ENCODE measurements at regions not wholly inside any gene's neighbourhood (a gene's known extent, or its start where the extent isn't known, plus 50 kb on each side); places are given as distances from the start of the nearest gene placed in this dataset.
"Not testable (repeated sequence)": the region's sequence is repeated elsewhere in the genome, so short reads cannot be mapped to it uniquely, and the experiment has no call there.

- no peaks in the 10 kb centered on the region for H3K36me3 ChIP-seq (ENCODE audit: insufficient read depth, low read length)
- no peak overlapping the region for H3K4me3 ChIP-seq (ENCODE audit: low read length)
- no peaks in the 10 kb centered on the region for H3K9me3 ChIP-seq (ENCODE audit: insufficient read depth, low read depth, low read length)
- 100% methylated on average over 1 of the region's 1 CpG for WGBS
- H3K4me1 ChIP-seq (ENCODE audit: insufficient read depth, low read length), result peaks cover 15% of the 10 kb centered on the region
- no peak overlapping the region for H3K27ac ChIP-seq (ENCODE audit: low read depth, low read length)
- no peaks in the 10 kb centered on the region for H3K27me3 ChIP-seq (ENCODE audit: insufficient read depth, low read length)
- H3K9ac ChIP-seq (ENCODE audit: low read depth, low read length), result no peak overlapping the region
These were observed 68.7 kb downstream of the MEPE start for GRCh38 chr4:87901422-87901992.

GRCh38 chr4:87904639-87905160 lies 70.8 kb upstream of the SPP1 start:
- Histone ChIP-seq H3K4me1 (ENCODE audit: insufficient read depth, low read length) (peaks cover 11% of the 10 kb centered on the region), H3K9ac (ENCODE audit: low read depth, low read length) (no peak overlapping the region), H3K4me3 (ENCODE audit: low read length) (no peak overlapping the region), H3K36me3 (ENCODE audit: insufficient read depth, low read length) (no peaks in the 10 kb centered on the region), H3K27ac (ENCODE audit: low read depth, low read length) (no peak overlapping the region), H3K27me3 (ENCODE audit: insufficient read depth, low read length) (no peaks in the 10 kb centered on the region), H3K9me3 (ENCODE audit: insufficient read depth, low read depth, low read length) (no peaks in the 10 kb centered on the region)
- WGBS, result 89% methylated on average over 6 of the region's 6 CpGs

- 86% methylated on average over 1 of the region's 1 CpG for WGBS
- Histone ChIP-seq H3K4me1 (ENCODE audit: insufficient read depth, low read length) (peaks cover 43% of the 10 kb centered on the region), H3K27me3 (ENCODE audit: insufficient read depth, low read length) (no peaks in the 10 kb centered on the region), H3K9ac (ENCODE audit: low read depth, low read length) (no peak overlapping the region), H3K9me3 (ENCODE audit: insufficient read depth, low read depth, low read length) (no peaks in the 10 kb centered on the region), H3K4me3 (ENCODE audit: low read length) (no peak overlapping the region), H3K36me3 (ENCODE audit: insufficient read depth, low read length) (no peaks in the 10 kb centered on the region), H3K27ac (ENCODE audit: low read depth, low read length) (no peak overlapping the region)
These were observed 67.2 kb upstream of the SPP1 start for GRCh38 chr4:87908336-87908735.

- H3K4me1 ChIP-seq (ENCODE audit: insufficient read depth, low read length), result peaks cover 47% of the 10 kb centered on the region
- no peaks in the 10 kb centered on the region for H3K36me3 ChIP-seq (ENCODE audit: insufficient read depth, low read length)
- 0 out of 2 replicates have a peak overlapping the region, but pooled peaks have one; percentile 5 for H3K27ac ChIP-seq (ENCODE audit: low read depth, low read length)
- no peak overlapping the region for H3K4me3 ChIP-seq (ENCODE audit: low read length)
- H3K27me3 ChIP-seq (ENCODE audit: insufficient read depth, low read length), result no peaks in the 10 kb centered on the region
- H3K9me3 ChIP-seq (ENCODE audit: insufficient read depth, low read depth, low read length), result no peaks in the 10 kb centered on the region
- 64% methylated on average over 5 of the region's 5 CpGs for WGBS
- no peak overlapping the region for H3K9ac ChIP-seq (ENCODE audit: low read depth, low read length)
These were observed 64.7 kb upstream of the SPP1 start for GRCh38 chr4:87910795-87911194.

- Histone ChIP-seq H3K4me3 (ENCODE audit: low read length) (no peak overlapping the region), H3K9me3 (ENCODE audit: insufficient read depth, low read depth, low read length) (no peaks in the 10 kb centered on the region), H3K36me3 (ENCODE audit: insufficient read depth, low read length) (no peaks in the 10 kb centered on the region), H3K27ac (ENCODE audit: low read depth, low read length) (0 out of 2 replicates have a peak overlapping the region, but pooled peaks have one; percentile 5), H3K4me1 (ENCODE audit: insufficient read depth, low read length) (peaks cover 48% of the 10 kb centered on the region), H3K9ac (ENCODE audit: low read depth, low read length) (no peak overlapping the region), H3K27me3 (ENCODE audit: insufficient read depth, low read length) (no peaks in the 10 kb centered on the region)
- WGBS, result 69% methylated on average over 3 of the region's 4 CpGs
These were observed 64.2 kb upstream of the SPP1 start for GRCh38 chr4:87911252-87911774.

GRCh38 chr4:87912164-87913004 lies 63.1 kb upstream of the SPP1 start:
- no peaks in the 10 kb centered on the region for H3K9me3 ChIP-seq (ENCODE audit: insufficient read depth, low read depth, low read length)
- no peak overlapping the region for H3K9ac ChIP-seq (ENCODE audit: low read depth, low read length)
- WGBS, result 63% methylated on average over 4 of the region's 7 CpGs
- no peaks in the 10 kb centered on the region for H3K27me3 ChIP-seq (ENCODE audit: insufficient read depth, low read length)
- peaks cover 59% of the 10 kb centered on the region for H3K4me1 ChIP-seq (ENCODE audit: insufficient read depth, low read length)
- H3K36me3 ChIP-seq (ENCODE audit: insufficient read depth, low read length), result no peaks in the 10 kb centered on the region
- H3K27ac ChIP-seq (ENCODE audit: low read depth, low read length), result peak overlapping the region; percentile 2; the same call in 1 of the 2 replicates
- H3K4me3 ChIP-seq (ENCODE audit: low read length), result no peak overlapping the region

- H3K27ac ChIP-seq (ENCODE audit: low read depth, low read length), result no peak overlapping the region
- WGBS, result no CpG with 5 or more reads among the region's 3 CpGs
- H3K9me3 ChIP-seq (ENCODE audit: insufficient read depth, low read depth, low read length), result no peaks in the 10 kb centered on the region
- no peak overlapping the region for H3K4me3 ChIP-seq (ENCODE audit: low read length)
- peaks cover 71% of the 10 kb centered on the region for H3K4me1 ChIP-seq (ENCODE audit: insufficient read depth, low read length)
- H3K9ac ChIP-seq (ENCODE audit: low read depth, low read length), result no peak overlapping the region
- no peaks in the 10 kb centered on the region for H3K36me3 ChIP-seq (ENCODE audit: insufficient read depth, low read length)
- no peaks in the 10 kb centered on the region for H3K27me3 ChIP-seq (ENCODE audit: insufficient read depth, low read length)
These were observed 61.6 kb upstream of the SPP1 start for GRCh38 chr4:87913896-87914295.

GRCh38 chr4:87915621-87916020 lies 59.9 kb upstream of the SPP1 start:
- Histone ChIP-seq H3K9me3 (ENCODE audit: insufficient read depth, low read depth, low read length) (no peaks in the 10 kb centered on the region), H3K4me3 (ENCODE audit: low read length) (no peak overlapping the region), H3K36me3 (ENCODE audit: insufficient read depth, low read length) (no peaks in the 10 kb centered on the region), H3K27ac (ENCODE audit: low read depth, low read length) (no peak overlapping the region), H3K9ac (ENCODE audit: low read depth, low read length) (no peak overlapping the region), H3K27me3 (ENCODE audit: insufficient read depth, low read length) (no peaks in the 10 kb centered on the region), H3K4me1 (ENCODE audit: insufficient read depth, low read length) (peaks cover 73% of the 10 kb centered on the region)
- WGBS, result 76% methylated on average over 6 of the region's 6 CpGs

GRCh38 chr4:87916626-87917025 lies 58.9 kb upstream of the SPP1 start:
- Histone ChIP-seq H3K9ac (ENCODE audit: low read depth, low read length) (no peak overlapping the region), H3K9me3 (ENCODE audit: insufficient read depth, low read depth, low read length) (no peaks in the 10 kb centered on the region), H3K4me1 (ENCODE audit: insufficient read depth, low read length) (peaks cover 74% of the 10 kb centered on the region), H3K4me3 (ENCODE audit: low read length) (no peak overlapping the region), H3K36me3 (ENCODE audit: insufficient read depth, low read length) (no peaks in the 10 kb centered on the region), H3K27ac (ENCODE audit: low read depth, low read length) (peak overlapping the region; percentile 76; the same call in 1 of the 2 replicates), H3K27me3 (ENCODE audit: insufficient read depth, low read length) (no peaks in the 10 kb centered on the region)
- 52% methylated on average over 2 of the region's 2 CpGs for WGBS

GRCh38 chr4:87917911-87918310 lies 57.6 kb upstream of the SPP1 start:
- not testable (repeated sequence) for H3K36me3 ChIP-seq (ENCODE audit: insufficient read depth, low read length); H3K27me3 ChIP-seq (ENCODE audit: insufficient read depth, low read length); H3K9ac ChIP-seq (ENCODE audit: low read depth, low read length); H3K9me3 ChIP-seq (ENCODE audit: insufficient read depth, low read depth, low read length)
- 34% methylated on average over 5 of the region's 5 CpGs for WGBS
- H3K4me3 ChIP-seq (ENCODE audit: low read length), result peak overlapping the region; percentile 15; the same call in 1 of the 2 replicates
- peaks cover 61% of the 10 kb centered on the region for H3K4me1 ChIP-seq (ENCODE audit: insufficient read depth, low read length)
- H3K27ac ChIP-seq (ENCODE audit: low read depth, low read length), result peak overlapping the region; percentile 73; the same call in 1 of the 2 replicates

Measured in HUES64 (cell line).